ENCODE measurements at regions not wholly inside any gene's neighbourhood (a gene's known extent, or its start where the extent isn't known, plus 50 kb on each side); places are given as distances from the start of the nearest gene placed in this dataset.

- DNase-seq (ENCODE audit: low read depth in 3 of 3), result no peak
Measured at GRCh38 chr7:81366546-81366945, 403.3 kb downstream of the HGF start.

DNA sequence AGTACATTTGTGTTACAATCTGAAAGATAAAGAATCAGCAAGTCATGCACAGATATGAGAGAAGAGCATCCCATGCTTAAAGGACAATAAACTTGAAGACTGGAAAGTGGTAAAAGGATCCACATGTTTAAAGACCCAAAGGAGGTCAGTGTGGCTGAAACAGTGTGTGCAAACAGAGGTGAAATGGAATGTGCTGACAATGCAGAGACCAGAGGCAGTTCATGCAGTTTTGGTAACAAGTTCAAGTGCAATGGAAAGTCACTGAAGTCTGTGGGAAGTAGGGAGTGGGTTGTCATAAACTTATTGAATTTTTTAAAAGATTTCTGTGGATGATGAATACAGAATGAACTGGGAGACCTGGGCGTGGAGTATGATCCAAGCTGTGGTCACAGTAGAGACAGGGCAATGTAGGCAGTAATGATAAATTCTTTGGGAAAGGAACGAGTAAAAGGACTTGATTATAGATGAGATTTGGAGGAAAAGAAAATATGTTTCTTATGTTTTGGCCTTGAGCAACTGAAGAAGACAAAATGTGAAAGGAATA is 408.0 kb downstream of the HGF start:
- DNase-seq (ENCODE audit: low read depth in 3 of 3), result no peak

DNA sequence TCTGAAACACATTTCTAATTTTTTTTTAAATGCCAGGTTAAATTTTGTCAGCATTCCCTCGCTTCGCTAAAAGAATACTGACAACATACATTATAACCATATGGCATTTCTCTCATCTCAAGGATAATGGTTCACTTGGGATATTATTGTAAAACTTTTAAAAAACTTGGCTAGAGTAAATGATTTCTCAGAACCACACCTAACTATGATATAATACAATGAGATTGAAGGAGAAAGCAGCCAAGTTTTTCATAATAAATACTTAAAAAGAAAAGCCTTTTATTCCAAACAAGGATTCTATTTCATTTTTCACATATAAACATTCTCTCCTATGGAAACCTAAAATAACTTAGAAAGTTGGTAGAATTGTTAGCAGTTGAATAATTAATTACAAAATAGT is 413.9 kb downstream of the HGF start:
- DNase-seq (ENCODE audit: low read depth in 3 of 3), result no peak

- no peak for DNase-seq (ENCODE audit: low read depth in 3 of 3)
Measured at GRCh38 chr7:81349044-81349443, 420.8 kb downstream of the HGF start.

DNA sequence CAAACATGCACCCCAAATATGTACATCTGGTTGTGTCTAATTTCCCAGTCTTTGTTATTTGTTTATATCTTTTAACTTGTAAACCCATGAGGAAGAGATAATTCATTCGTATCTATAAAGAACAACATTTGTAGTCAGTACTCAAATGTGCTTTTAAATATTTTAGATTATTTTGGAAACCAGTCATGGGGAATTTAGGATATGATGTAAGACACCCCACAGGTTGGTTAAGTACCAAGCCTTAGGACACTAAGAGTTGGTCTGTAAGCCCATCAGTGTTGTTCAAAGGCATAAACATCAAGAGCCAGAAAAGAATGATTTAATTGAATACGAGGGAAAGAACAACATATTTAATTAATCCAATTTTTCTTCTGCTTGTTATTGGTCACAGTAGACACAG is 421.1 kb upstream of the SEMA3C start:
- DNase-seq (ENCODE audit: low read depth in 3 of 3), result no peak

DNA sequence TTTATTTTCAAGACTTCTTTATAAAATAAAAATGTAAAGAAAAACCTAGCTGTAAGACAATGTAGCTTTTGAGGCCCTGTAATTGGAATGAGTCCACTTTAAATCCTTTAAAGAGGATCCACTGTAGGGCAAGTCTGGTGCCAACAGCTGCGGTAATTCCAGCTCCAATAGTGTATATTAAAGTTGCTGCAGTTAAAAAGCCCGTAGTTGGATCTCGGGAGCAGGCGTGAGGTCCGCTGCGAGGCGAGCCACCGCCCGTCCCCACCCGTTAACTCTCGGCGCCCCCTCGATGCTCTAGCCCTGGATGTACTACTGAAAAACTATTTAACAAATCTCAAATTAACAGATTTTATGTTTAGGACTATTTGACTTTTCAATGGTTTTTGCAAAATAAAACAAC is 414.7 kb upstream of the SEMA3C start:
- DNase-seq (ENCODE audit: low read depth in 3 of 3), result no peak

DNA sequence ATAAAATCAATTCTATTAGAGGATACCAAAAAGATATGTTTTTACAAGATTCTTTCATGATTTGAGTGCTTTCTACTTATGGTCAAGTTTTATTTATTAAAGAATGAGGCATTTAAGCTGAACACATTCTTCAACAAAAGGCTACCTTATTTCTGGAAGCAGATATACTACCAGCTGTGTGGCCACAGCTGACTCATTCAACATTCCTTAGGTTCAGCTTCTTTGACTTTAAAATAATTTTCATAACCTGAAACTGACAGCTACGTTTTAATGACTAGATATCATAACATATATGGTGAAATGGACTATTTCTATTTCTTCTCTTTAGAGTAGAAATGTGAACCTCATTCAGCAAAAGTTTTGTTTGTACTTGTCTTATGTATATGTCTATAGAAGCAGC is 414.2 kb upstream of the SEMA3C start:
- no peak for DNase-seq (ENCODE audit: low read depth in 3 of 3)

- no peak for DNase-seq (ENCODE audit: low read depth in 3 of 3)
Measured at GRCh38 chr7:81331061-81332018, 412.5 kb upstream of the SEMA3C start.

- DNase-seq (ENCODE audit: low read depth in 3 of 3), result no peak
Measured at GRCh38 chr7:81330108-81330507, 411.3 kb upstream of the SEMA3C start.

DNA sequence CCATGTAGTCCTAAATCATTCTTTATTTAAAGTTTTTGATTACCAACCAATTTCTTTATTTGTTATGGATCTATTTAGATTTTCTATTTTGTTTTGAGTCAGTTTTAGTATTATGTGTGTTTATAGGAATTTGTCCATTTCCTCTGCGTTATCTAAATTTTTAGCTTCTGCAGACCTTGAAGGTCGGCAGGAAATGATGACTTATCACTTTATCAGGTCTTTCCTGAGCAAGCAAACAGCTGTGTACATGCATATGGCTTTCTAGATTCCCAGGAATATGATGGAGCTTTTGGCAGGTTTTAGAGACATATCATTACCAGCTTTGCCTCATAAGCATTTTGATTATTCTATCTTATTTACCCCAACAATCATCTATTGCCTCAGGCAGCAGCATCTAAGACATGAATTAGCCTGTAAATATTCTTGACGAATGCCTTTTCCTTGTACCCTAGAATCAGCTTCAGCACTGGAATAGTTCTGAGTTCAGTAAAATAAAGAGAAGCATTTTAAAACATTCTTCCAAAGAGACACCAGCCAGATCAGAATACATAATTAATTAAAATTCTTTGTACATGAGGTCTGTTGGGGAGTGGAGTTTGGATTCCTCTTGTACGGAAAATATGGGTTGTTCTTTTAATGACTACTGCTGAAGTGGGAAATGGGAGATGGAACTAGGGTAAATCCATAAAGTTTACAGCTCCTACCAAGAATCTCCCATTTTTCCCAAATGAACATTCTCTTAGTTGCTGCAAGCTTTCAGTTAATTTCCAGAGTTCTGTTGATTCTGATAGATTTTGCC is 408.8 kb upstream of the SEMA3C start:
- DNase-seq (ENCODE audit: low read depth in 3 of 3), result no peak

- DNase-seq (ENCODE audit: low read depth in 3 of 3), result no peak
Measured at GRCh38 chr7:81321949-81322348, 403.1 kb upstream of the SEMA3C start.

DNA sequence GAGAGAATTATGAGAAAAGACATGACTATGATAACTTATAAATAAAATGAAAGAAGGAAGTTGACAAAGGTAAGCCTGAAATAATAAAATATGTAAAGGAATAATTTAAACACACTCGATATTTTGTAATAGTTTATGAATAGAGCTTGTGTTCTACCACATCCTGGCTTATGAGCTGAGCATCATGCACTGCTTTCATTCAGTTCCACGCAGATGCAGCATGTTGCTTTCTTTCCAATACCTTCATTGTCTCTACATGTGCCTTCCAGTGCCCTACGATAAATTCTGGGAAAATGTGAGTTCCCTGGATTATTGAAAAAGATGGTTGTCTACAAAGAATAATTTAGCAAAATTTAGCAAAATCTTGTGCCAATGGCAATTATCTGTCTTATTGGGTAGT is 398.9 kb upstream of the SEMA3C start:
- no peak for DNase-seq (ENCODE audit: low read depth in 3 of 3)

- no peak for DNase-seq (ENCODE audit: low read depth in 3 of 3)
Measured at GRCh38 chr7:81308643-81309322, 389.9 kb upstream of the SEMA3C start.

GRCh38 chr7:81301815-81302214 is 383.0 kb upstream of the SEMA3C start:
- no peak for DNase-seq (ENCODE audit: low read depth in 3 of 3)

DNA sequence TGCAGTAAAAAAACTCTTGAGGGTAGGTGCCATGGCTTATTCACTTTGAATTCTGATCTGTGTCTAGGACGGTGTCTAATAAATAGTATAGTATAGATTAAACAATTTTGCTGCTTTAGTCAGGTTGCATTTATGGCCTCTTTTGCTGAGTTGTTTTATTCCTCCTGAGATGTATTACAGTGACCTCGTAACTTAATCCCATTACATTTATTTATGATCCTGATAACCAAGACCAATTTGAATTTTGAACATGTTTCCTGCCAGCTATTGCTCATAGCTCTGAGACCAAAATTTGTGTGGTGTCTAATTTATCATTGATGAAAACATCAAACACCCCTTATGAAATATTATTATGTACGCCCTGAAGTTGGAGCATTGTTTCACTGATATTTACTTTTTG is 381.9 kb upstream of the SEMA3C start:
- DNase-seq (ENCODE audit: low read depth in 3 of 3), result no peak

- no peak for DNase-seq (ENCODE audit: low read depth in 3 of 3)
Measured at GRCh38 chr7:81299711-81300110, 380.9 kb upstream of the SEMA3C start.

GRCh38 chr7:81298951-81299666 is 380.3 kb upstream of the SEMA3C start:
- DNase-seq (ENCODE audit: low read depth in 3 of 3), result no peak

DNA sequence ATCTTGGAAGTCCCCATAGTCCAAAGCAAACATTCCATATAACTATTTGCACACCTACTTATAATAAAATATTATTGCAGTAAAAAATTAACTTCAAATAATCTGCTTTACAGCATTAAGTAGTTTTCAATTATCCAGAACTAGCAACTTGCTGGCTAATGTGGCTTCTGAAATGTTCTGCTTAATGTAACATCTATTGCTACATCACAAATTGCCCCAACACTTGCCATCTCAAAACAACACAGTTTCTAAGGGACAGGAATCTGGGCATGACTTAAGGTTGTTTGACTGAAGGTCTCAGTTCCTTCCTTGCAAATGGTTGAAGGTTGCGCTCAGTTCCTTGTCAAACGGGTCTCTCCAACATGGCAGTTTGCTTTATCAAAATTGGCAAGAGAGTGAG is 378.5 kb upstream of the SEMA3C start:
- no peak for DNase-seq (ENCODE audit: low read depth in 3 of 3)

DNA sequence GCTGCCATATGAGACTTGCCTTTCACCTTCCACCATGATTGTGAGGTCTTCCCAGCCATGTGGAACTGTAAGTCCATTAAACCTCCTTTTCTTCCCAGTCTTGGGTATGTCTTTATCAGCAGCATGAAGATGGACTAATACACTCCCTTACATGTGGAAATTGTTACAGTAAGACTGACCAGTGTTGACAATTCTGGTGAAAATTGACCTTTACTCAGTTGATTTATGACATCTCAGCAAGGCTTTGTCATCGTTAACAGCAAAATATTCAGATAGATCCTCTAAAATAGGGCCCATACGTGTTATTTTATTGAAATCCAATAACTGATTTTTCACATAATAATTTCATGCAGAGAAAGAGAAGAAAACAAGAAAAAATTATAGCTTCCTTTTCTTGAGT is 377.9 kb upstream of the SEMA3C start:
- DNase-seq (ENCODE audit: low read depth in 3 of 3), result no peak

DNA sequence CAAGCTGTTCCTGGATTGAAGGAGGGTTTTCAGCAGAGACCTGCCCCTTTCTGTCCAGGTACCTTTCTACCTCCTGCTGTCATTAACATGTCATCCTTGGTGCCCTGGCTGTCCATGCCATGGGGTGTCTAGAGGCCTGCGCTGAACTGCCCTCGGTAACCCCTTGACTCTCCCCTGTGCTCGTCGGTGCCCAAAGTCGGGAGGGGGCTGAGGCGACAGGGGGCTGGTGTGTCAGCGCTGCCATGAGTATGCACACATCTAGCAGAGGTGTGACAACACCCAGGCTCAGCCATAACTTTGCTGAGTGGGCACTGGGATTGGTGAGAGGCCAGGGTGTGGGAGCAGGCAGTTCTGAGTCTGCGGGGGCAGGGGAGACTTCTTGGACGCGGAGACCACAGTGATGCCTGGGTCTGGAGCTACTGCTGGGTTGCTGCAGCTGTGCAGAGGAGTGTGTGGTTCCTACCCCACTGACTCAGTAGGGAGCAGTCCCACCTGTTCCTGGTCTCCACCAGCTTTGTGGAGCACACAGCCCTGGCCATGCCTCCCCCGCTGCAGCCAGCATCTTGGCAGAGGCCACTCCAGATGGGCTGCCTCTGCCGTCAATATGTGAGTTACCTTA is 376.2 kb upstream of the SEMA3C start:
- no peak for DNase-seq (ENCODE audit: low read depth in 3 of 3)

GRCh38 chr7:81293806-81294205 is 375.0 kb upstream of the SEMA3C start:
- no peak for DNase-seq (ENCODE audit: low read depth in 3 of 3)
